OCI-LY1 (cell line): ENCODE measurements at regions not wholly inside any gene's neighbourhood (a gene's known extent, or its start where the extent isn't known, plus 50 kb on each side); places are given as distances from the start of the nearest gene placed in this dataset.

Experiments
- H2AFZ ChIP-seq: fragments of 200-600 bp; sonication (generic), shearing (Covaris generic); 2 replicates; pipeline ENCODE4 v1.6.0; 2014; ENCODE audit warnings: antibody characterized with exemption, mild to moderate bottlenecking, low read length
- H3F3A ChIP-seq: fragments of 200-600 bp; sonication (generic), shearing (Covaris generic); 2 replicates; pipeline ENCODE4 v1.6.0; 2014; ENCODE audit warnings: mild to moderate bottlenecking, antibody characterized with exemption, low read length, moderate library complexity; ENCODE audit not compliant: insufficient read depth
- H3K27ac ChIP-seq: fragments of 200-600 bp; sonication (generic); 2 replicates; pipeline ENCODE4 v1.5.1; 2014; ENCODE audit warnings: low read length, mixed run types, mild to moderate bottlenecking, low read depth; ENCODE audit not compliant: poor library complexity, severe bottlenecking
- H3K27me3 ChIP-seq: fragments of 200-600 bp; sonication (generic); 2 replicates; pipeline ENCODE4 v1.6.0; 2014; ENCODE audit warnings: antibody characterized with exemption, mild to moderate bottlenecking, low read length, moderate library complexity; ENCODE audit not compliant: insufficient read depth
- H3K36me3 ChIP-seq: fragments of 200-600 bp; sonication (generic); 2 replicates; pipeline ENCODE4 v1.6.1; 2014; ENCODE audit warnings: mild to moderate bottlenecking, antibody characterized with exemption, low read length, moderate library complexity, mixed read lengths; ENCODE audit not compliant: insufficient read depth
- H3K4me1 ChIP-seq: fragments of 200-600 bp; sonication (generic); 2 replicates; pipeline ENCODE4 v1.5.1; 2014; ENCODE audit warnings: mild to moderate bottlenecking, low read length, moderate library complexity; ENCODE audit not compliant: insufficient read depth, severe bottlenecking
- H3K4me2 ChIP-seq: fragments of 200-600 bp; sonication (generic), shearing (Covaris generic); 2 replicates; pipeline ENCODE4 v1.6.1; 2014; ENCODE audit warnings: low read length
- H3K4me3 ChIP-seq: fragments of 200-600 bp; sonication (generic); 2 replicates; pipeline ENCODE4 v1.5.1; 2014; ENCODE audit warnings: low read length, low read depth, mild to moderate bottlenecking, mixed read lengths; ENCODE audit not compliant: poor library complexity, severe bottlenecking
- H3K79me2 ChIP-seq: fragments of 200-600 bp; shearing (Covaris generic); 2 replicates; pipeline ENCODE4 v1.6.1; 2016; ENCODE audit warnings: mixed run types, low read length, mixed read lengths; ENCODE audit not compliant: insufficient read depth
- H3K9ac ChIP-seq: fragments of 200-600 bp; sonication (generic), shearing (Covaris generic); 2 replicates; pipeline ENCODE4 v1.6.1; 2014; ENCODE audit warnings: mild to moderate bottlenecking, low read length, mixed read lengths
- H3K9me2 ChIP-seq: fragments of 200-600 bp; sonication (generic), shearing (Covaris generic); 2 replicates; pipeline ENCODE4 v1.6.1; 2014; ENCODE audit warnings: low read depth, mild to moderate bottlenecking, low read length, mixed read lengths
- H3K9me3 ChIP-seq: fragments of 200-600 bp; shearing (Covaris generic); 2 replicates; pipeline ENCODE4 v1.6.1; 2014; ENCODE audit warnings: low read length, mixed read lengths
- H4K20me1 ChIP-seq: fragments of 200-600 bp; sonication (generic), shearing (Covaris generic); 2 replicates; pipeline ENCODE4 v1.6.0; 2016; ENCODE audit warnings: mild to moderate bottlenecking, low read length; ENCODE audit not compliant: insufficient read depth
- EZH2 ChIP-seq: fragments of 200-600 bp; sonication (generic), shearing (Covaris generic); IDR thresholded peaks from 2 replicates; pipeline ENCODE4 v1.8.0; 2017; ENCODE audit warnings: borderline replicate concordance, mixed run types, mild to moderate bottlenecking, antibody characterized with exemption, low read length, moderate library complexity, mixed read lengths
- TF ChIP-seq, protein P1 (sequence below): fragments of 200-600 bp; sonication (generic), shearing (Covaris generic); IDR thresholded peaks from 2 replicates; pipeline ENCODE4 v1.5.1; 2017; ENCODE audit warnings: mild to moderate bottlenecking, antibody characterized with exemption, low read length, moderate library complexity, mixed read lengths

- Histone ChIP-seq H3K4me2 (no peak overlapping the region), H3K9me3 (no peaks in the 10 kb centered on the region), H4K20me1 (no peaks in the 10 kb centered on the region), H3K27ac (no peak overlapping the region), H3K4me1 (no peaks in the 10 kb centered on the region), H3K79me2 (no peaks in the 10 kb centered on the region), H3F3A (no peaks in the 10 kb centered on the region), H3K9ac (no peak overlapping the region), H3K4me3 (no peak overlapping the region), H2AFZ (no peak overlapping the region), H3K27me3 (no peaks in the 10 kb centered on the region), H3K9me2 (no peaks in the 10 kb centered on the region), H3K36me3 (no peaks in the 10 kb centered on the region)
- no peak for TF ChIP-seq EZH2
- TF ChIP-seq, protein P1, sequence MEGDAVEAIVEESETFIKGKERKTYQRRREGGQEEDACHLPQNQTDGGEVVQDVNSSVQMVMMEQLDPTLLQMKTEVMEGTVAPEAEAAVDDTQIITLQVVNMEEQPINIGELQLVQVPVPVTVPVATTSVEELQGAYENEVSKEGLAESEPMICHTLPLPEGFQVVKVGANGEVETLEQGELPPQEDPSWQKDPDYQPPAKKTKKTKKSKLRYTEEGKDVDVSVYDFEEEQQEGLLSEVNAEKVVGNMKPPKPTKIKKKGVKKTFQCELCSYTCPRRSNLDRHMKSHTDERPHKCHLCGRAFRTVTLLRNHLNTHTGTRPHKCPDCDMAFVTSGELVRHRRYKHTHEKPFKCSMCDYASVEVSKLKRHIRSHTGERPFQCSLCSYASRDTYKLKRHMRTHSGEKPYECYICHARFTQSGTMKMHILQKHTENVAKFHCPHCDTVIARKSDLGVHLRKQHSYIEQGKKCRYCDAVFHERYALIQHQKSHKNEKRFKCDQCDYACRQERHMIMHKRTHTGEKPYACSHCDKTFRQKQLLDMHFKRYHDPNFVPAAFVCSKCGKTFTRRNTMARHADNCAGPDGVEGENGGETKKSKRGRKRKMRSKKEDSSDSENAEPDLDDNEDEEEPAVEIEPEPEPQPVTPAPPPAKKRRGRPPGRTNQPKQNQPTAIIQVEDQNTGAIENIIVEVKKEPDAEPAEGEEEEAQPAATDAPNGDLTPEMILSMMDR: no peak
Observed at GRCh38 chr12:130088504-130088903, 73.8 kb upstream of the FZD10 start.

- no peaks in the 10 kb centered on the region for H4K20me1 ChIP-seq
- H3K9me3 ChIP-seq: no peaks in the 10 kb centered on the region
- H3K79me2 ChIP-seq: no peaks in the 10 kb centered on the region
- H3K4me3 ChIP-seq: no peak overlapping the region
- no peaks in the 10 kb centered on the region for H3K36me3 ChIP-seq
- no peak overlapping the region for H3K9ac ChIP-seq
- H3K27me3 ChIP-seq: no peaks in the 10 kb centered on the region
- no peaks in the 10 kb centered on the region for H3K9me2 ChIP-seq
- H3K27ac ChIP-seq: no peak overlapping the region
- no peaks in the 10 kb centered on the region for H3F3A ChIP-seq
- no peak overlapping the region for H2AFZ ChIP-seq
- H3K4me2 ChIP-seq: no peak overlapping the region
- no peaks in the 10 kb centered on the region for H3K4me1 ChIP-seq
- TF ChIP-seq, protein P1: no peak
- TF ChIP-seq EZH2: no peak
Observed at GRCh38 chr12:130090542-130090941, 71.7 kb upstream of the FZD10 start.

GRCh38 chr12:130093380-130093779 is 68.9 kb upstream of the FZD10 start:
- H3K79me2 ChIP-seq: no peaks in the 10 kb centered on the region
- no peak overlapping the region for H2AFZ ChIP-seq
- H3K4me3 ChIP-seq: no peak overlapping the region
- H3K9me2 ChIP-seq: no peaks in the 10 kb centered on the region
- no peak overlapping the region for H3K9ac ChIP-seq
- TF ChIP-seq, protein P1: no peak
- no peak for TF ChIP-seq EZH2
- no peaks in the 10 kb centered on the region for H3F3A ChIP-seq
- H3K27ac ChIP-seq: no peak overlapping the region
- no peaks in the 10 kb centered on the region for H3K27me3 ChIP-seq
- H3K4me2 ChIP-seq: no peak overlapping the region
- no peaks in the 10 kb centered on the region for H3K36me3 ChIP-seq
- no peaks in the 10 kb centered on the region for H4K20me1 ChIP-seq
- no peaks in the 10 kb centered on the region for H3K9me3 ChIP-seq
- H3K4me1 ChIP-seq: no peaks in the 10 kb centered on the region
